ENCODE measurements at regions not wholly inside any gene's neighbourhood (a gene's known extent, or its start where the extent isn't known, plus 50 kb on each side); places are given as distances from the start of the nearest gene placed in this dataset.

- TF ChIP-seq CTCF (IDR thresholded peaks at IDR 0.05) = no peak
- TF ChIP-seq POLR2A (IDR thresholded peaks at IDR 0.05) = no peak
Observed at GRCh38 chr13:88651531-88651930, 980.4 kb downstream of the SLITRK5 start.

Data from esophagus squamous epithelium (tissue), 4 donors.